Osteoblast (primary cell): ENCODE measurements at regions not wholly inside any gene's neighbourhood (a gene's known extent, or its start where the extent isn't known, plus 50 kb on each side); places are given as distances from the start of the nearest gene placed in this dataset.

Experiments used
- DNase-seq: peaks from one replicate; pipeline ENCODE4 v3.0.0; 2011; ENCODE audit warnings: low spot score, mixed read lengths; ENCODE audit not compliant: insufficient read length; ENCODE audit errors: missing footprints
- H2AFZ ChIP-seq: 2 replicates; pipeline ENCODE4 v1.6.0; 2011; ENCODE audit warnings: mild to moderate bottlenecking, low read length
- H3K27ac ChIP-seq: 2 replicates; pipeline ENCODE4 v1.5.1; 2011; ENCODE audit warnings: mild to moderate bottlenecking, low read depth, low read length, moderate library complexity
- H3K27me3 ChIP-seq: 2 replicates; pipeline ENCODE4 v1.6.0; 2012; ENCODE audit warnings: mild to moderate bottlenecking, control low read depth, inconsistent platforms, low read length, moderate library complexity; ENCODE audit not compliant: insufficient read depth
- H3K36me3 ChIP-seq: 2 replicates; pipeline ENCODE4 v1.5.1; 2011; ENCODE audit warnings: mild to moderate bottlenecking, low read length, control low read depth, moderate library complexity; ENCODE audit not compliant: insufficient read depth
- H3K4me1 ChIP-seq: 2 replicates; pipeline ENCODE4 v1.5.1; 2011; ENCODE audit warnings: mild to moderate bottlenecking, low read length, control low read depth, moderate library complexity; ENCODE audit not compliant: insufficient read depth
- H3K4me2 ChIP-seq: 2 replicates; pipeline ENCODE4 v1.6.0; 2011; ENCODE audit warnings: mild to moderate bottlenecking, low read length; ENCODE audit not compliant: insufficient read depth
- H3K4me3 ChIP-seq: fragments of 200-600 bp; sonication (generic); 3 replicates; pipeline ENCODE4 v1.5.1; 2012; ENCODE audit warnings: mild to moderate bottlenecking, low read length, inconsistent platforms; ENCODE audit not compliant: insufficient read depth
- H3K79me2 ChIP-seq: 2 replicates; pipeline ENCODE4 v1.6.0; 2012; ENCODE audit warnings: mild to moderate bottlenecking, low read length, control low read depth, inconsistent platforms; ENCODE audit not compliant: insufficient read depth
- H3K9me3 ChIP-seq: 2 replicates; pipeline ENCODE4 v1.5.1; 2011; ENCODE audit warnings: low read depth, low read length, control low read depth
- H4K20me1 ChIP-seq: 2 replicates; pipeline ENCODE4 v1.6.0; 2012; ENCODE audit warnings: mild to moderate bottlenecking, low read length, control low read depth; ENCODE audit not compliant: insufficient read depth
- CTCF ChIP-seq: IDR thresholded peaks from 2 replicates; pipeline ENCODE4 v1.5.1; 2011; ENCODE audit warnings: mild to moderate bottlenecking, low read depth, low read length, moderate library complexity; ENCODE audit errors: extremely low read depth

- Histone ChIP-seq H3K9me3 (no peaks in the 10 kb centered on the region), H4K20me1 (no peaks in the 10 kb centered on the region), H3K27ac (no peak overlapping the region), H3K4me2 (no peak overlapping the region), H3K27me3 (no peaks in the 10 kb centered on the region), H3K36me3 (no peaks in the 10 kb centered on the region), H3K4me1 (no peaks in the 10 kb centered on the region), H2AFZ (no peak overlapping the region), H3K4me3 (no peak overlapping the region), H3K79me2 (no peaks in the 10 kb centered on the region)
- TF ChIP-seq CTCF: no peak
- no peak for DNase-seq
These were observed 329.5 kb upstream of the ADGRL2 start for GRCh38 chr1:81471255-81471654.

GRCh38 chr1:81470275-81470674, 330.5 kb upstream of the ADGRL2 start:
- H3K4me3 ChIP-seq: no peak overlapping the region
- no peaks in the 10 kb centered on the region for H3K27me3 ChIP-seq
- no peaks in the 10 kb centered on the region for H3K4me1 ChIP-seq
- H3K4me2 ChIP-seq: no peak overlapping the region
- TF ChIP-seq CTCF: no peak
- no peaks in the 10 kb centered on the region for H3K36me3 ChIP-seq
- H4K20me1 ChIP-seq: no peaks in the 10 kb centered on the region
- no peak overlapping the region for H3K27ac ChIP-seq
- DNase-seq: no peak
- H3K79me2 ChIP-seq: no peaks in the 10 kb centered on the region
- no peaks in the 10 kb centered on the region for H3K9me3 ChIP-seq
- no peak overlapping the region for H2AFZ ChIP-seq

GRCh38 chr1:81467383-81467782, 333.4 kb upstream of the ADGRL2 start:
- Histone ChIP-seq H3K4me3 (no peak overlapping the region), H3K4me1 (no peaks in the 10 kb centered on the region), H3K9me3 (no peaks in the 10 kb centered on the region), H4K20me1 (no peaks in the 10 kb centered on the region), H3K36me3 (no peaks in the 10 kb centered on the region), H3K4me2 (no peak overlapping the region), H3K27me3 (no peaks in the 10 kb centered on the region), H2AFZ (no peak overlapping the region), H3K27ac (no peak overlapping the region), H3K79me2 (no peaks in the 10 kb centered on the region)
- no peak for DNase-seq
- no peak for TF ChIP-seq CTCF

- H4K20me1 ChIP-seq: no peaks in the 10 kb centered on the region
- H3K27me3 ChIP-seq: no peaks in the 10 kb centered on the region
- H3K4me3 ChIP-seq: no peak overlapping the region
- no peaks in the 10 kb centered on the region for H3K36me3 ChIP-seq
- H2AFZ ChIP-seq: no peak overlapping the region
- no peaks in the 10 kb centered on the region for H3K4me1 ChIP-seq
- TF ChIP-seq CTCF: no peak
- H3K27ac ChIP-seq: no peak overlapping the region
- no peaks in the 10 kb centered on the region for H3K9me3 ChIP-seq
- no peak overlapping the region for H3K4me2 ChIP-seq
- DNase-seq: no peak
- no peaks in the 10 kb centered on the region for H3K79me2 ChIP-seq
These were observed 333.8 kb upstream of the ADGRL2 start for GRCh38 chr1:81466961-81467360.
